ENCODE measurements at regions not wholly inside any gene's neighbourhood (a gene's known extent, or its start where the extent isn't known, plus 50 kb on each side); places are given as distances from the start of the nearest gene placed in this dataset.

DNA sequence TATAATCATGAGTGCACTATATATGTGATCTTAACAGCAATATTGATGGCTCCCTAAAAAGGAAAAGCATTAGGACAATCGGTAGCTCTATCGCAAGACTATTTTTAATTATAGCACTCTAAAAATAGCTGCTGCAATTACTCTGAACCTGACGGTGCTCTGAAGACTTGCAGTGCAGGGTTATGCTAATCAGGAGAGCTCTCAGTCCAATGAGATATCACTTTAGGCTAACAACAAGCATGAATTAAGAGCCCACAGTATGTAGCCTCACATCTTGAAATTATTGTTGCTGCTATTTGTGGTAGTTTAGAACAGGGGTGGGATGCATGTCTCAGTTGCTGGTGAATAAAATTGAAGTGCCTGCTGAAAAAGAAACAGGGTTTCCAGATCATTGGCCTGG lies 515.8 kb upstream of the AKR1E2 start:
- no peaks in the 10 kb centered on the region for H3K4me1 ChIP-seq (ENCODE audit: control insufficient read depth, insufficient read depth, low read length)
- TF ChIP-seq POLR2AphosphoS5 (IDR thresholded peaks at IDR 0.05; ENCODE audit: low read depth, low read length) = no peak
- TF ChIP-seq, protein P1, sequence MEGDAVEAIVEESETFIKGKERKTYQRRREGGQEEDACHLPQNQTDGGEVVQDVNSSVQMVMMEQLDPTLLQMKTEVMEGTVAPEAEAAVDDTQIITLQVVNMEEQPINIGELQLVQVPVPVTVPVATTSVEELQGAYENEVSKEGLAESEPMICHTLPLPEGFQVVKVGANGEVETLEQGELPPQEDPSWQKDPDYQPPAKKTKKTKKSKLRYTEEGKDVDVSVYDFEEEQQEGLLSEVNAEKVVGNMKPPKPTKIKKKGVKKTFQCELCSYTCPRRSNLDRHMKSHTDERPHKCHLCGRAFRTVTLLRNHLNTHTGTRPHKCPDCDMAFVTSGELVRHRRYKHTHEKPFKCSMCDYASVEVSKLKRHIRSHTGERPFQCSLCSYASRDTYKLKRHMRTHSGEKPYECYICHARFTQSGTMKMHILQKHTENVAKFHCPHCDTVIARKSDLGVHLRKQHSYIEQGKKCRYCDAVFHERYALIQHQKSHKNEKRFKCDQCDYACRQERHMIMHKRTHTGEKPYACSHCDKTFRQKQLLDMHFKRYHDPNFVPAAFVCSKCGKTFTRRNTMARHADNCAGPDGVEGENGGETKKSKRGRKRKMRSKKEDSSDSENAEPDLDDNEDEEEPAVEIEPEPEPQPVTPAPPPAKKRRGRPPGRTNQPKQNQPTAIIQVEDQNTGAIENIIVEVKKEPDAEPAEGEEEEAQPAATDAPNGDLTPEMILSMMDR (IDR thresholded peaks at IDR 0.05) = no peak
- no peak for TF ChIP-seq TCF7L2 (IDR thresholded peaks at IDR 0.05; ENCODE audit: low read depth, low read length)
- TF ChIP-seq SIN3A (IDR thresholded peaks at IDR 0.05; ENCODE audit: borderline replicate concordance, insufficient read depth, low read depth, low read length) = no peak
- TF ChIP-seq, protein P2, sequence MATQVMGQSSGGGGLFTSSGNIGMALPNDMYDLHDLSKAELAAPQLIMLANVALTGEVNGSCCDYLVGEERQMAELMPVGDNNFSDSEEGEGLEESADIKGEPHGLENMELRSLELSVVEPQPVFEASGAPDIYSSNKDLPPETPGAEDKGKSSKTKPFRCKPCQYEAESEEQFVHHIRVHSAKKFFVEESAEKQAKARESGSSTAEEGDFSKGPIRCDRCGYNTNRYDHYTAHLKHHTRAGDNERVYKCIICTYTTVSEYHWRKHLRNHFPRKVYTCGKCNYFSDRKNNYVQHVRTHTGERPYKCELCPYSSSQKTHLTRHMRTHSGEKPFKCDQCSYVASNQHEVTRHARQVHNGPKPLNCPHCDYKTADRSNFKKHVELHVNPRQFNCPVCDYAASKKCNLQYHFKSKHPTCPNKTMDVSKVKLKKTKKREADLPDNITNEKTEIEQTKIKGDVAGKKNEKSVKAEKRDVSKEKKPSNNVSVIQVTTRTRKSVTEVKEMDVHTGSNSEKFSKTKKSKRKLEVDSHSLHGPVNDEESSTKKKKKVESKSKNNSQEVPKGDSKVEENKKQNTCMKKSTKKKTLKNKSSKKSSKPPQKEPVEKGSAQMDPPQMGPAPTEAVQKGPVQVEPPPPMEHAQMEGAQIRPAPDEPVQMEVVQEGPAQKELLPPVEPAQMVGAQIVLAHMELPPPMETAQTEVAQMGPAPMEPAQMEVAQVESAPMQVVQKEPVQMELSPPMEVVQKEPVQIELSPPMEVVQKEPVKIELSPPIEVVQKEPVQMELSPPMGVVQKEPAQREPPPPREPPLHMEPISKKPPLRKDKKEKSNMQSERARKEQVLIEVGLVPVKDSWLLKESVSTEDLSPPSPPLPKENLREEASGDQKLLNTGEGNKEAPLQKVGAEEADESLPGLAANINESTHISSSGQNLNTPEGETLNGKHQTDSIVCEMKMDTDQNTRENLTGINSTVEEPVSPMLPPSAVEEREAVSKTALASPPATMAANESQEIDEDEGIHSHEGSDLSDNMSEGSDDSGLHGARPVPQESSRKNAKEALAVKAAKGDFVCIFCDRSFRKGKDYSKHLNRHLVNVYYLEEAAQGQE (IDR thresholded peaks at IDR 0.05; ENCODE audit: insufficient read depth in 1 of 2, low read depth in 2 of 2, low read length in 1 of 2) = no peak
- ChIA-PET CTCF (no interaction called here), POLR2A (no interaction called here)
- in situ Hi-C loops (cut with HindIII; ENCODE audit: low pct_unique_long_range_greater_than_20kb, low sequenced_read_pairs) (no loop called here), intact Hi-C loops (cut with micrococcal nuclease; ENCODE audit: unreplicated experiment) (no loop called here)
- ATAC-seq (no peak), DNase-seq (ENCODE audit: low read depth, low spot score) (no peak)
- no peak overlapping the region for H3K4me3 ChIP-seq (ENCODE audit: low read depth in 2 of 2, low read length in 2 of 2)
- H3K27ac ChIP-seq (ENCODE audit: low read length) = peak overlapping the region; percentile 39; the same call in 1 of the 2 replicates
- H3K27me3 ChIP-seq (ENCODE audit: control insufficient read depth, insufficient read depth, low read length) = no peaks in the 10 kb centered on the region
- H3K9me3 ChIP-seq (ENCODE audit: control insufficient read depth, insufficient read depth, low read depth, low read length) = peaks cover 16% of the 10 kb centered on the region; the same call in 1 of the 2 replicates
- no peaks in the 10 kb centered on the region for H3K36me3 ChIP-seq (ENCODE audit: control insufficient read depth, insufficient read depth, low read length)
- no TSS peak for BruUV-seq (replicated peaks)

DNA sequence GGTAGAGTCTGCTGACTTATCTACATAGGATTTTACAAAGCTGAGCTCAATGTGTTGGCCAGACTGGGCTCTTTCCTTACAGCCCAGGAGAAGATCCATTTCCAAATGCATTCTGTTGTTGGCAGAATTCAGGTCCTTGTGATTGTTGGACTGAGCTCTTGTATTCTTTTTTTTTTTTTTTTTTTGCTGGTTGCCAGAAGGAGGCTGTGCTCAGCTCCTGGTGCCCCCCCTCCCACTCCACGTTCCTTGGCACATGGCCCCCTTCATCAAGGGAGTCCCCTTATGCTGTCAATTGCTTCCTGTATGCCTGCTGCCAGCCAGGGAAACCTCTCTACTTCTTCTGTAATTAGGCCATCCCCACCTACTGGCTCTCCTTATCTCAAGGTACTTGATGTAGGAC lies 518.1 kb upstream of the AKR1E2 start:
- CTCF ChIA-PET = no interaction called here
- intact Hi-C loops (cut with micrococcal nuclease; ENCODE audit: unreplicated experiment) = no loop called here
- Histone ChIP-seq H3K4me1 (ENCODE audit: control insufficient read depth, insufficient read depth, low read length) (no peaks in the 10 kb centered on the region), H3K9me3 (ENCODE audit: control insufficient read depth, insufficient read depth, low read depth, low read length) (peaks cover 12% of the 10 kb centered on the region; the same call in 1 of the 2 replicates), H3K36me3 (ENCODE audit: control insufficient read depth, insufficient read depth, low read length) (no peaks in the 10 kb centered on the region), H3K27me3 (ENCODE audit: control insufficient read depth, insufficient read depth, low read length) (no peaks in the 10 kb centered on the region), H3K4me3 (ENCODE audit: low read depth in 2 of 2, low read length in 2 of 2) (no peak overlapping the region), H3K27ac (ENCODE audit: low read length) (0 out of 2 replicates have a peak overlapping the region, but pooled peaks have one; percentile 5)
- BruUV-seq (replicated peaks) = no TSS peak
- no peak for ATAC-seq
- DNase-seq (ENCODE audit: low read depth, low spot score) = no peak
- POLR2A ChIA-PET = interaction anchor here (0.7 kb wide), 1 partner anchor 12 kb away, joined by 8 read pairs; no protein-coding TSS in a partner anchor
- in situ Hi-C loops (cut with HindIII; ENCODE audit: low pct_unique_long_range_greater_than_20kb, low sequenced_read_pairs) = no loop called here
- TF ChIP-seq TCF7L2 (IDR thresholded peaks at IDR 0.05; ENCODE audit: low read depth, low read length) (no peak), POLR2AphosphoS5 (IDR thresholded peaks at IDR 0.05; ENCODE audit: low read depth, low read length) (no peak), SIN3A (IDR thresholded peaks at IDR 0.05; ENCODE audit: borderline replicate concordance, insufficient read depth, low read depth, low read length) (no peak)
- TF ChIP-seq, protein P2 (IDR thresholded peaks at IDR 0.05; ENCODE audit: insufficient read depth in 1 of 2, low read depth in 2 of 2, low read length in 1 of 2) = no peak
- TF ChIP-seq, protein P1 (IDR thresholded peaks at IDR 0.05) = no peak

Measured in Panc1 (cell line).